CD4-positive, alpha-beta T cell (primary cell): ENCODE measurements at regions not wholly inside any gene's neighbourhood (a gene's known extent, or its start where the extent isn't known, plus 50 kb on each side); places are given as distances from the start of the nearest gene placed in this dataset.

Source experiments
- ATAC-seq: fragments of 200-7000 bp; cut with Tn5 transposase; one replicate; pipeline ENCODE4 v1.10.0; 2022; ENCODE audit warnings: mild to moderate bottlenecking; ENCODE audit not compliant: poor library complexity
- CTCF ChIA-PET: fragments of 350-600 bp; sonication (Branson Sonifier 250); formaldehyde crosslinking; loops from one replicate; lab custom pipeline; 2021; ENCODE audit warnings: antibody characterized with exemption, inconsistent platforms; lab: Charles Lee
- POLR2A ChIA-PET: fragments of 350-600 bp; sonication (Branson Sonifier 250); formaldehyde crosslinking; loops from one replicate; lab custom pipeline; 2021; ENCODE audit warnings: antibody characterized with exemption, inconsistent platforms; lab: Charles Lee
- DNase-seq, 14 experiments: peaks; one replicate each; pipeline ENCODE4 v3.0.0-alpha.2; 2013 to 2020; ENCODE audit warnings: mixed read lengths in 2 of 14
- H3K27ac ChIP-seq, 2 donors: one replicate each; pipeline versions ENCODE4 v1.5.1 to v1.7.0; 2013; ENCODE audit warnings: low read length in 2 of 2, low read depth in 1 of 2, mild to moderate bottlenecking in 1 of 2
- H3K27me3 ChIP-seq, 2 experiments: 1 replicate in 1 of 2; 2 replicates in 1 of 2; pipeline versions ENCODE4 v1.6.1 to v1.7.0; 2013; ENCODE audit warnings: low read length in 2 of 2, control low read depth in 1 of 2, mild to moderate bottlenecking in 1 of 2, moderate library complexity in 1 of 2; ENCODE audit not compliant: insufficient read depth in 2 of 2, control insufficient read depth in 1 of 2
- H3K36me3 ChIP-seq: one replicate; pipeline ENCODE4 v1.6.1; 2013; ENCODE audit warnings: low read length, control low read depth; ENCODE audit not compliant: insufficient read depth
- H3K4me1 ChIP-seq: one replicate; pipeline ENCODE4 v1.6.1; 2013; ENCODE audit warnings: low read length, control low read depth; ENCODE audit not compliant: insufficient read depth
- H3K4me3 ChIP-seq: one replicate; pipeline ENCODE4 v1.5.1; 2013; ENCODE audit warnings: mild to moderate bottlenecking, low read length, moderate library complexity
- H3K9me3 ChIP-seq, 2 experiments: 1 replicate in 1 of 2; 2 replicates in 1 of 2; pipeline versions ENCODE4 v1.6.1 to v1.7.0; 2013; ENCODE audit warnings: low read length in 2 of 2, mild to moderate bottlenecking in 2 of 2, control low read depth in 1 of 2, moderate library complexity in 1 of 2; ENCODE audit not compliant: control insufficient read depth in 1 of 2, insufficient read depth in 1 of 2
- H3K27ac Mint-ChIP-seq: one replicate; pipeline ENCODE4 v1.8.0; 2020; ENCODE audit warnings: mixed read lengths
- H3K27me3 Mint-ChIP-seq: one replicate; pipeline ENCODE4 v1.8.0; 2021; ENCODE audit warnings: mixed read lengths
- H3K36me3 Mint-ChIP-seq: one replicate; pipeline ENCODE4 v1.8.0; 2021; ENCODE audit warnings: low read depth, mixed read lengths
- H3K4me1 Mint-ChIP-seq: one replicate; pipeline ENCODE4 v1.8.0; 2021; ENCODE audit warnings: low read depth, mixed read lengths
- H3K4me3 Mint-ChIP-seq: one replicate; pipeline ENCODE4 v1.8.0; 2020; ENCODE audit warnings: mild to moderate bottlenecking, mixed read lengths
- H3K9me3 Mint-ChIP-seq: one replicate; pipeline ENCODE4 v1.8.0; 2020; ENCODE audit warnings: mixed read lengths
- CTCF ChIP-seq: fragments of 200-600 bp; IDR thresholded peaks from one replicate; pipeline ENCODE4 v1.8.0; 2022; ENCODE audit warnings: antibody characterized with exemption, mild to moderate bottlenecking
- intact Hi-C, 2 experiments: fragments of 100-400 bp; cut with DNase I in 1 of 2; cut with micrococcal nuclease in 1 of 2; formaldehyde crosslinking; loops; one replicate each; pipeline versions ENCODE4 v1.15.1 to v1.9.0; 2023 to 2025; cut with DNase I, micrococcal nuclease

- Mint-ChIP-seq H3K36me3 (peaks cover 60% of the 10 kb centered on the region), H3K9me3 (no peaks in the 10 kb centered on the region), H3K27ac (peak overlapping the region; percentile 27), H3K4me3 (no peak overlapping the region), H3K4me1 (peaks cover 27% of the 10 kb centered on the region), H3K27me3 (no peaks in the 10 kb centered on the region)
- DNase-seq: no peak
- H3K27me3 ChIP-seq: no peaks in the 10 kb centered on the region
- H3K36me3 ChIP-seq: peaks cover 18% of the 10 kb centered on the region
- ChIA-PET CTCF (no interaction called here), POLR2A (interaction anchor here (0.8 to 3.5 kb wide), 2 partner anchors 12 to 106 kb away, joined by 3 to 12 read pairs; no protein-coding TSS in a partner anchor)
- intact Hi-C loops: no loop called here
- no peaks in the 10 kb centered on the region for H3K4me1 ChIP-seq
- no peak for TF ChIP-seq CTCF
- H3K9me3 ChIP-seq: no peaks in the 10 kb centered on the region
- ATAC-seq: no peak
- H3K27ac ChIP-seq: no peak overlapping the region
- H3K4me3 ChIP-seq: no peak overlapping the region
Observed at GRCh38 chrY:21149971-21150370, 361.2 kb upstream of the RBMY1B start.

- Mint-ChIP-seq H3K4me3 (no peak overlapping the region), H3K27me3 (no peaks in the 10 kb centered on the region), H3K36me3 (peaks cover 65% of the 10 kb centered on the region), H3K27ac (peak overlapping the region; percentile 45), H3K4me1 (peaks cover 8% of the 10 kb centered on the region), H3K9me3 (peaks cover 2% of the 10 kb centered on the region)
- ChIA-PET POLR2A (no interaction called here), CTCF (no interaction called here)
- DNase-seq (no peak), ATAC-seq (no peak)
- no peaks in the 10 kb centered on the region for H3K27me3 ChIP-seq
- no peaks in the 10 kb centered on the region for H3K4me1 ChIP-seq
- intact Hi-C loops: loop anchor here in 1 of 2 experiments (10.0 kb wide), 1 partner anchor 95 kb away; no protein-coding TSS in a partner anchor
- TF ChIP-seq CTCF: no peak
- H3K27ac ChIP-seq: no peak overlapping the region
- no peak overlapping the region for H3K4me3 ChIP-seq
- no peaks in the 10 kb centered on the region for H3K9me3 ChIP-seq
- peaks cover 5% of the 10 kb centered on the region for H3K36me3 ChIP-seq
Observed at GRCh38 chrY:21169821-21170220, 341.3 kb upstream of the RBMY1B start.

- no peak for TF ChIP-seq CTCF
Observed at GRCh38 chrY:21174697-21175463, 336.3 kb upstream of the RBMY1B start.

More at GRCh38 chrY:21174697-21175463, 336.3 kb upstream of the RBMY1B start:
- Mint-ChIP-seq H3K9me3 (no peaks in the 10 kb centered on the region), H3K4me3 (no peak overlapping the region), H3K36me3 (peaks cover 23% of the 10 kb centered on the region), H3K27me3 (no peaks in the 10 kb centered on the region), H3K4me1 (peaks cover 27% of the 10 kb centered on the region), H3K27ac (peak overlapping the region; percentile 77)
- ChIA-PET POLR2A (interaction anchor here (1.4 kb wide), 1 partner anchor 85 kb away, joined by 6 read pairs; no protein-coding TSS in a partner anchor), CTCF (no interaction called here)
- H3K9me3 ChIP-seq: no peaks in the 10 kb centered on the region
- H3K36me3 ChIP-seq: no peaks in the 10 kb centered on the region
- no peak overlapping the region for H3K4me3 ChIP-seq
- intact Hi-C loops: loop anchor here in 1 of 2 experiments (10.0 kb wide), 1 partner anchor 100 kb away; no protein-coding TSS in a partner anchor
- no peaks in the 10 kb centered on the region for H3K27me3 ChIP-seq
- ATAC-seq (no peak), DNase-seq (peak in 2 of 14 experiments; percentile 31 to 48)
- H3K27ac ChIP-seq: no peak overlapping the region
- H3K4me1 ChIP-seq: no peaks in the 10 kb centered on the region
